DOHH2 (cell line): ENCODE measurements at regions not wholly inside any gene's neighbourhood (a gene's known extent, or its start where the extent isn't known, plus 50 kb on each side); places are given as distances from the start of the nearest gene placed in this dataset.

Experiments
- H3F3A ChIP-seq: fragments of 200-600 bp; sonication (generic), shearing (Covaris generic); 2 replicates; pipeline ENCODE4 v1.6.0; 2016; ENCODE audit warnings: antibody characterized with exemption, mild to moderate bottlenecking; ENCODE audit not compliant: control insufficient read depth, insufficient read depth
- H3K27ac ChIP-seq: fragments of 200-600 bp; sonication (generic); 2 replicates; pipeline ENCODE4 v1.5.1; 2014; ENCODE audit warnings: low read depth, mild to moderate bottlenecking, low read length, moderate library complexity
- H3K27me3 ChIP-seq: fragments of 200-600 bp; sonication (generic); 2 replicates; pipeline ENCODE4 v1.6.1; 2014; ENCODE audit warnings: mild to moderate bottlenecking, low read length, mixed read lengths; ENCODE audit not compliant: control insufficient read depth
- H3K36me3 ChIP-seq: fragments of 200-600 bp; sonication (generic); 2 replicates; pipeline ENCODE4 v1.6.1; 2014; ENCODE audit warnings: mild to moderate bottlenecking, low read length, moderate library complexity, mixed read lengths; ENCODE audit not compliant: control insufficient read depth
- H3K4me1 ChIP-seq: fragments of 200-600 bp; sonication (generic); 2 replicates; pipeline ENCODE4 v1.6.1; 2014; ENCODE audit warnings: mild to moderate bottlenecking, low read length, mixed read lengths; ENCODE audit not compliant: control insufficient read depth
- H3K4me2 ChIP-seq: fragments of 200-600 bp; sonication (generic); 2 replicates; pipeline ENCODE4 v1.6.0; 2014; ENCODE audit warnings: mild to moderate bottlenecking, low read length, moderate library complexity
- H3K4me3 ChIP-seq: fragments of 200-600 bp; sonication (generic); 2 replicates; pipeline ENCODE4 v1.5.1; 2014; ENCODE audit warnings: mild to moderate bottlenecking, low read length, mixed read lengths
- H3K79me2 ChIP-seq: fragments of 200-600 bp; sonication (generic); 2 replicates; pipeline ENCODE4 v1.6.1; 2014; ENCODE audit warnings: mild to moderate bottlenecking, low read length, mixed read lengths; ENCODE audit not compliant: control insufficient read depth
- H3K9me2 ChIP-seq: fragments of 200-600 bp; sonication (generic); replicated peaks from 2 replicates; pipeline ENCODE4 v1.6.1; 2014; ENCODE audit warnings: mild to moderate bottlenecking, low read length, mixed read lengths; ENCODE audit not compliant: control insufficient read depth
- H3K9me3 ChIP-seq: fragments of 200-600 bp; sonication (generic); 2 replicates; pipeline ENCODE4 v1.6.1; 2014; ENCODE audit warnings: antibody characterized with exemption, low read length, mixed read lengths; ENCODE audit not compliant: control insufficient read depth, insufficient read depth
- H4K20me1 ChIP-seq: fragments of 200-600 bp; sonication (generic); 2 replicates; pipeline ENCODE4 v1.6.0; 2014; ENCODE audit warnings: low read depth, mild to moderate bottlenecking, antibody characterized with exemption, low read length, moderate library complexity; ENCODE audit not compliant: control insufficient read depth, insufficient read depth
- CTCF ChIP-seq: fragments of 200-600 bp; sonication (generic); IDR thresholded peaks from one replicate; pipeline ENCODE4 v1.5.1; 2014; ENCODE audit warnings: antibody characterized with exemption, mild to moderate bottlenecking, low read depth, low read length; ENCODE audit not compliant: poor library complexity, severe bottlenecking
- EZH2phosphoT487 ChIP-seq: fragments of 200-600 bp; sonication (generic); IDR thresholded peaks from 2 replicates; pipeline ENCODE4 v1.6.1; 2017; ENCODE audit warnings: borderline replicate concordance, mild to moderate bottlenecking, antibody characterized with exemption, low read length, moderate library complexity, mixed read lengths

- Histone ChIP-seq H3K36me3 (no peaks in the 10 kb centered on the region), H3K27me3 (no peaks in the 10 kb centered on the region), H4K20me1 (no peaks in the 10 kb centered on the region), H3K4me1 (no peaks in the 10 kb centered on the region), H3K4me3 (no peak overlapping the region), H3K79me2 (no peaks in the 10 kb centered on the region), H3F3A (no peaks in the 10 kb centered on the region), H3K9me3 (no peaks in the 10 kb centered on the region), H3K4me2 (no peak overlapping the region), H3K27ac (no peak overlapping the region), H3K9me2 (no peaks in the 10 kb centered on the region)
- TF ChIP-seq CTCF (no peak), EZH2phosphoT487 (no peak)
These were observed 1253.8 kb downstream of the C4orf33 start for GRCh38 chr4:130349745-130350144.

GRCh38 chr4:130356873-130357272 lies 1260.9 kb downstream of the C4orf33 start:
- no peak overlapping the region for H3K27ac ChIP-seq
- TF ChIP-seq EZH2phosphoT487: no peak
- no peak for TF ChIP-seq CTCF
- H3K4me2 ChIP-seq: no peak overlapping the region

GRCh38 chr4:130359542-130359941 lies 1263.6 kb downstream of the C4orf33 start:
- Histone ChIP-seq H4K20me1 (no peaks in the 10 kb centered on the region), H3K36me3 (no peaks in the 10 kb centered on the region), H3F3A (no peaks in the 10 kb centered on the region), H3K4me3 (no peak overlapping the region), H3K9me3 (no peaks in the 10 kb centered on the region), H3K27me3 (no peaks in the 10 kb centered on the region), H3K79me2 (no peaks in the 10 kb centered on the region), H3K4me1 (peaks cover 8% of the 10 kb centered on the region), H3K27ac (no peak overlapping the region), H3K9me2 (no peaks in the 10 kb centered on the region), H3K4me2 (no peak overlapping the region)
- no peak for TF ChIP-seq EZH2phosphoT487
- peak; percentile 22 for TF ChIP-seq CTCF

More at GRCh38 chr4:130356873-130357272, 1260.9 kb downstream of the C4orf33 start:
- H3K27me3 ChIP-seq: no peaks in the 10 kb centered on the region
- H3K9me3 ChIP-seq: no peaks in the 10 kb centered on the region
- no peaks in the 10 kb centered on the region for H4K20me1 ChIP-seq
- no peaks in the 10 kb centered on the region for H3K9me2 ChIP-seq
- H3F3A ChIP-seq: no peaks in the 10 kb centered on the region
- H3K36me3 ChIP-seq: no peaks in the 10 kb centered on the region
- H3K4me3 ChIP-seq: no peak overlapping the region
- peaks cover 6% of the 10 kb centered on the region for H3K4me1 ChIP-seq
- no peaks in the 10 kb centered on the region for H3K79me2 ChIP-seq
